GM19468 (cell line): ENCODE measurements at regions not wholly inside any gene's neighbourhood (a gene's known extent, or its start where the extent isn't known, plus 50 kb on each side); places are given as distances from the start of the nearest gene placed in this dataset.

Source experiments
- ATAC-seq: cut with Tn5 transposase; IDR thresholded peaks from one replicate; pipeline ENCODE4 v1.9.1; 2021; ENCODE audit warnings: mild to moderate bottlenecking, moderate library complexity, moderate number of reproducible peaks; ENCODE audit not compliant: unreplicated experiment; ENCODE audit errors: extremely low read depth

DNA sequence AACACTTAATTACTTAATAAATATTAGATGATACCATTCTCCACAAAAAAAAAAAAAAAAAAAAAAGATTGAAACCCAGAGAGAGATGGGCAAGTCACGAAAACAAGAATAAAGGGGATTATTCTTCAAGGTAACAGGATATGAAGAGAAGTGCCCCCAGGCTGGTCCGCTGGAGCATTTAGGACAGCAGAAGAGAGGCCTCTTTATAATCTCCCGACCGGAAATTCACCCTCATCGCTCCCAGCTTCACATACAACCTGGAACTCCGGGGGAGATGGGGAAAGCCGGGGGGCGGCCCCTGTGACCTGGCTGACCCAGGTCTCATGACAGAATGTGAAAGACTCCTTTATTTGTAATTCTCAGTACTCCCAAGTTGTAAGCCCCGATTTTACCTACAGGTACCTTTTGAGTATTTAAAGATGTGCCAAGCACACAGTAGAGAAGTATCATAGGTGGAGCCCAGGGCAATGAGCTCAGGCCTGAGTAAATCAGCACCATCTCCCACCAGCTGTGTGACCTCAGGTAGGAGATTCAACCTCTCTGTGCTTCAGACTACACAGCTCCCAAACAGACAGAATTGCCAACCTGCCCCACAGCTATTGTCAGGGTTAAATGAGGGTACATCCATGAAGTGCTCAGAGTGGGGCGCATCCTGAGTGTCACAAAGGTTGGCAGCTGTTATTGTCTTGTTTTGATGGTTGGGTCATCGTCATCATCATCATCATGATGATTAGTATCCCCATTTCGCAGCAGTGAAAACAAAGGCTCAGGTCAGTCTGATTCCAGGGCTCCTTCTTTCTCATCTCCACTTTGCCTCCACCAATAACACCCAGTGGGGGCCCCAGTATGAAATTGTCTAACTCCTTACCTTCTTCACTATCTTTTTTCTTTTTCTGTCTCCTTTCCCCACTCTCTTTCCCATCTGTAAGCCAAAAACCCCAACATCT is 148.4 kb downstream of the PSMG1 start:
- ATAC-seq: no peak

DNA sequence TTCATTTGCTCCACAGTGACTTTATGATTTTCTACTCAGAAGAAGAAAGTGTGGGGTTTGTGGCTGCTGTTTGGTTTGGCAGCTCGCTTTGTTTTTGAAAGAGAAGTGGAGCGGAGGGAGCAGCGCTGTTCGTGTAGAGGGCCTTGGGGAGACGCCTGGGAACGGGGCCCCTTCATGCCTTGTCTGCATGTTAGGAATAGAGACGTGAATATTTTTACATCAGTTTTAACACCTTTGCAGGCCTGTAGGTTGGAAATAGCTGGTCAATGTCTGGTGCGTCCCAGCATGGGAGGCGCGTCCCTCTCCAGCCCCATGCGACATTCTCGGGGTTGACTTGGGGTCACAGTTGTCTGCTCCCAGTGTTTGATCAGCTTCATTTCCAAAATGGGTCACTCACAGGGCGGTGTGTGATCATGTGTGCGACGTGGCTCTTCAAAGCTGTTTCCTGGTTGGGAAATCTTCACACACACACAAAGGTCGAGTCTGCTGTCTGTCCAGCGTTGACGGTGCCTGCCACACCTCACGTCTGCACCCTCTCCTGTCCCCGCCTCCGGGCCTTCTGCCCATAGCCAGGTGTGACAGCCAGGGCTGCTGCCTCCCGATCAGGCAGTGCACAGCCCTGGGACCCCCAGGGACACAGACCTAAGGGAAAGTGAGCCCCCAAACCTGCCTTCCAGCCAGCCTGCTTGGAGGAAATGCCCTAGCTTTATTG is 149.2 kb downstream of the PSMG1 start:
- ATAC-seq: no peak

DNA sequence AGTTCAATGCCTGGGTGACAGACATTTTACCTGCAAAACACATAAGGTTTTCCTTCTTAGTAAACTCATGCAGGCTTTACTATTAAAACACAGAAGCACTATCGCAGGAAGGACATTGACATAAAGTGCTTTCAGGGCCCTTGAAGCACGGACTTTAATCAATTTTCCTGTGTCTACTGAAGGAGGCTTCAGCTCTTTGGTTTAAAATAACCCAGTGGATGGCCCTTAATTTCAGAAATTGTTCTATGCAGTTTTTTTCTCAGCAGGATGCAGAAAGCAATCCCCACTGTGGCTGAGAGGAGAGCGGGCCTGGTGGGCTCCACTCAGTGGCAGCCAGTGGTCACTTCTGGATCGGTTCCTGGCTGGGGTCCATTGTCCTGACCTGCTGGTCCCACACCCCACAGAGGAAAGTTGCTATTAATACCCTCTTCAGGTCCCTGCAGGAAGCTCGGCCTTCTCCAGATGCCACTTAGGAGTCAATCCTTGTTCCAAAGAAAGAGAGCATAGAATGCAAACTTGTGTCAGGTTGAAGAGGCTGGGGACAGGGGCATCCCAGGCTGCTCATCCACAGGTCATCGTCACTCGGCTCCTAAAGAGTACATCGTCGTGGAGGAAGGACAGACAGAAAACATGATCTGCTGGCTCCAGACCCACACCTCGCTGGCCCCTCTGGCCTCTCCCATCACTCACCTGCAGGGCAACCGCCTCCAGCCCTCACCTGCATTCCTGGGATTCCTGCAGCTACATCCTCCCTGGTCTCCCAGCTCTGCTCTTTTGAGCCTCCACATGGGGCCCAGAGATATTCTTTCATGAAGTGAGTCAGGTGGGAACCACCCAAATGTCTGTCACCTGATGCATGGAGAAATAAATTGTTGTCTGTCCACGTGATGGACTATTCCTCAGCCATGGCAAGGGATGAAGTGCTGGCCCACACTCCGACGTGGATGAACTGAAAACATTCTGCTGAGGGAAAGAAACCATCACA is 153.1 kb downstream of the PSMG1 start:
- no peak for ATAC-seq

DNA sequence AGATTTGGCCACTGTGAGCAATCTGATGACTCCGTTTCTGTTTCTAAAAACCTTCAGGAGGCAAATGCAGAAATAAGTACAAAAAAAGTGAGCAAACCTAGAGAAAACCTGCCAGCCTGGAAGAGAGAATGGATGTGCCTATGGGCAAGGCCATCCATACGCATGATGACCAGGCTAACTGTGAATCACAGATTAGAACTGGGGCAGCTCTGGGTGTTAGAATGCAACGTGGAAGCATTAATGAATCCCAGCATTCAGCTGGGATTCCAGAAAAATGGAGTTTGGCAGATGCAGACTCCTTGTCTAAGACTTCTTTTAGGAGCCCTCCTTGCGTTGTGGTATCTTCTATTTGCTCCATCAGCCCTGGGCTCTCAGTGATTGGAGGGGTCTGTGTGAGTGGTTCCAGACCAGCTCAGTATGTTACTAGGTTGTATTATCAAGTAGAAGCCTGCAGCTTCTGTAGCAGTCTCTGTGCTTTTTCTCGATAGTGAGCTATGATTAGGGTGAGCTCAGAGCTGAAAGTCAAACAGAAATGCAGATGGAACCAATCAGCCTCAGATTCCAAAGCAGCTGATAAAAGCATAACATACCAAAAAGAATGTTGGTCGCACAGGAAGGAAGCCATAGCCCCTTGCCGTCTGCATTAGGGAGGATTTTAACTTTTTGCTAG is 154.0 kb downstream of the PSMG1 start:
- ATAC-seq: no peak

DNA sequence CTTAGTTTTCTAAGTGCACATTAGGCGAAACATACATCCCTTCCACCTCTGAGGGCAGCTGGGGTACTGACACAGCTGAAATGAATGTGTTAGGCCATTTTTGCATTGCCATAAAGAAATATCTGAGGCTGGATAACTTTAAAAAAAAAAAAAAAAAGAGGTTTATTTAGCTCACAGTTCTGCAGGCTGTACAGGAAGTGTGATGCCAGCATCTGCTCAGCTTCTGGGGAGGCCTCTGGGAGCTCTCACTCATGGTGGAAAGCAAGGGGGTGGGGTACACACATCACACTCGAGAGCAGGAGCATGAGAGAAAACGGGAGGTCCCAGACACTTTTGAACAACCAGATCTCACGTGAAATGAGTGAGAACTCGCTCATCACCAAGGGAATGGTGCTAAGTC is 158.1 kb downstream of the PSMG1 start:
- no peak for ATAC-seq

DNA sequence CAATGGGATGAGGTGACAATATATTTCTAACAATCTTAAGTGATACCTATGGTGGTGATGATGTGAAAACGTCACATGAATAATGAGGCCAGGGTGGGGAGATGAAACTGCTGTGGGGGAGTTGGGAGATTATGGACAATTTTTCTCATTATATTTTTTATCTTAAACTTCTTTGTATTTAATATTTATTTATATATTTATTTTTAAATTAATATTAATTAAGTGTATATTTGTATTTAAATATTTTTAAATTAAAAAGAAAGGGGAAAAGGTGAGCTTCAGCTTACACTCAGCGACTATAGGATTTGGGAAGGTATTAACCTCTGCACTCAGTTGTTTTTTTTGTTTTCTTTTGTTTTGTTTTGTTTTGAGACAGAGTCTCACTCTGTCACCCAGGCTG is 158.7 kb downstream of the PSMG1 start:
- ATAC-seq: no peak

DNA sequence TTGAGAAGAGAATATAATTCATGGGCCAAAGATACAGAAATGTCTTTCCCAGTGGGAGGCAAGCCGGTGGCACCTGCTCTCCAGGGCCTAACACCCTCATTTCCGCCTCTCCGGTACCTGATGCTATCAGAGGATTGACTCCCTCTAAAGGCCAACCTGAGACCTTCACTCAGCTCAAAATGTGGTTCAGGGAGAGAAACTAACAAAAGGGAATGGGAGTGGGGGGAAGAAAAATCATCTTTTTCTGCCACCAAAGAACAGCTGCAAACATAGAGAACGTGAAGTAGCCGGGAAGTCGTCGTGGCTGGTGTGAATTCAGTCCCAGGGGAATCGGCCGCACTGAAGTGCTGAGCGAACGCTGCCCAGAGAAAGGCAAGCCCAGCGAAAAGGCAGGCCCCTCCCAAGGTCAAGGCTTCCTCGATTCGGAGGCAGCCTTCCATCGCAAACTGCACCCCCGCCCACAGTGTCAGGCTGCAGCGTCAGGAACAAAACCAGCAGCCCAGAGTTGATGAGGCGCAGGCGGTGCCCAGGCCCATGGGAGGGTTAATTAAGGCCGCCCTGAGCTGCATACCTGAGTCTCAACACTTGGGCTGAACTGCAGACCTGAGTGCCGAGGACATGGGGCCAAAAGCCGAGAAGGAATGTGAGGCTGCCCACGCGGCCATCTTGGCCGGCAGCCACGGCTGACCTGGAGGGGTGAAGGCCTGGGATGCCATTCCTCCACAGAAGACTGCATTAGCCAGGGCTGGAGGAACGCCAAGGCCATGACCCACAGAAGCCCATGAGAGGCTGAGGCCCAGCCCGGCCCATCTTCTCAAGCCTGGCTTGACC is 160.2 kb downstream of the PSMG1 start:
- no peak for ATAC-seq

DNA sequence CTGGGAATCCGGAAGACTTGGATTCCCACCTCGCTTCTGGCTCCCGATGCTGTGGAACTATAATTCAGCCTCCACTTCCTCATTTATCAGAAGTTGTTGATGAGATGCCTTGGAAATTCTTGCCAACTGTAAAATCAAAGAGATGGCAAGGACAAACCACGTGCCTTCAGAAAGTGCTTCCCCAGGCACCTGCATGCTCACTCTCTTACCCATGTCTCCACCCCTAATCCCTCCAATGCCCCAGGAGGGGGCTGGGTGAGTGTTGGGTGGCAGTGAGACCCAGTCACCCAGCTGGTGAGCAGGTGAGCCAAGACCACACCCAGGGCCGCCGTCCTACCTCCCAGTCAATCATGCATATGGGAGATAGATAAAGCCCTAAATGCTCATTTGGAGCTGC is 160.8 kb downstream of the PSMG1 start:
- ATAC-seq: no peak

DNA sequence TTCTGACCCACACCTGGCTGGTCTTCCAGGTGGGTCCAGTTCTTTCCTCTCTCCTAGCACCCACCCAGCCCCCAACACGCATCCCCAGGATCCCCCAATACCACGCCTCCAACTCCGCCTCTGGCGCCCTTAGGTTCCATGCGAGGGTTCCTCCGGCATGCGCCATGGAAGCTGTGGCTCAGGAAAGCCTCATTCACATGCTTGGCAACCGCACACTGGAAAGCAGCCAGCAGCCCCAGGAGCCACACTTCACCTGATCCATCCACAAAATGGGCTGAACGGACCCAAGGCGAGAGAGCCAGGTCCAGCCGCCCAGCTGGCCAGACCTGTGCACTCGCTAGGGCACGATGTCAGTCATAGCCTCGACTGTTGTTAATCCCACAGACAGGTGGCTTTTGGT is 161.2 kb downstream of the PSMG1 start:
- no peak for ATAC-seq

DNA sequence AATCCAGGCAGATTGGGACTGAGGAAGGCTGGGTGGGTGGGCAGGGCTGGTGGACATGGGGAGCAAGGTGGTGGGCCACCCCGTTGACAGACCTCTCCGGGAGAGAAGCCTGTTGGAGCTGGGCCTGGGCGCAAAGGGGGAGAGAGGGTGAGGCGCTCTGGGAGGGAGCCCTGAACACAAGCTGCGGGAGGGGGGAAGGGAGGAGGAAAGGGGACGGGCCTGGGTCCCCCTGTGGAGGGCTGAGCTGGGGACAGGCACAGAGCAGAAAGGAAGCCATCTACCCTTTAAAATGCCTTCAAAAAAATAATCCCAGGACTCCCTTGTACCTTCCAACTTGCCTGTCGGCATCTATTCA is 161.8 kb downstream of the PSMG1 start:
- no peak for ATAC-seq

DNA sequence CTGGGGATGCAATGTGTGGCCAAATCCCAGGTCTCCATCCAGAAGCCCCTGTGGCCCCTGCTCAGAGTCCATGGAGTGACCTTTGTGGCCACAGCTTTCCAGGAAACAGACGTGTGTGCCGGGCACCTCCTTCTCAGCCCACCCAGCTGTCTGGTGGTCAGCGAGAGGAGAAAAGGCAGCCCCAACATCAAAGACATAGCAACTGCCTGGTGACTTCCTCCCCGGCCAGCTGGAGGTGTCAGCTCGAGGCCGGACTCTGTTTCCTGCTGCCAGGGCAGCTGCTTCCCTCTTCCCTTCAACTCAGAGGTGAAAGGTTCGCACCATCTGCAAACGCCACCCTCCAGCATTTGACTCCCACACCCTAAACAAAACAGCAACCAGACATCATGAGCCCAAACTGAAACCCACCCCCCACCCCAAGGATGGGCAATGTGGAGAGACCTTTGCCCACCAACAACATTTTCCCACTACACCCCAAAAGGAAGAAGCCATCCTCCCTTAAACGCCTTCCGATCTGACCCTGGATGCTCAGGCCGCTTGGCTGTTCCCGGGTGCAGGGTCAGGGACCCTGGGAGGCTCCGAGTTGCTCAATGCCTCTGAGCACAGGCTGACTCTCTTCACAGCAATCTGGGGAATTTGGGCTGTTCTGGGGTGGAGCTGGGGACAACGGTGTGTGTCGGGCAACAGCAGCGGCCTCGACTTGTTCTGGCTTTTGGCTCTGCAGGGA is 162.3 kb downstream of the PSMG1 start:
- ATAC-seq: no peak

DNA sequence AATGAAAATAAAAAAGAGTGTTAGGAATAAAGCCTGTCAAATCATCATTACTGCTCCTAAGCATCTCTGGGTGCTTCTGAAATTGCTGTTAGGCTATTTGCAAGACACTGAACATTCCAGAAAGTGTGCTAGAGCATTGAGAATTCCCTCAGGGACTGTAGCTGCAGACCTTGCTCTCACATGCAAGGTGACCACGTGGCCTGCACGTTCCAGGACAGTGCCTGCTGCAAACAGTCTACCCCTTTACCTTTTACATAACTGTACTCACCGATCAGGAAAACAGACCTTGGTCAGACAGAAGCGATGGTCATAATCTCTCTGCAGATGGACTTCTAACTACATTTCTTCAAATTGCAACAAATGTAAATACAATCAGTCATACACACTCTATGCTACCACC is 164.5 kb downstream of the PSMG1 start:
- no peak for ATAC-seq

DNA sequence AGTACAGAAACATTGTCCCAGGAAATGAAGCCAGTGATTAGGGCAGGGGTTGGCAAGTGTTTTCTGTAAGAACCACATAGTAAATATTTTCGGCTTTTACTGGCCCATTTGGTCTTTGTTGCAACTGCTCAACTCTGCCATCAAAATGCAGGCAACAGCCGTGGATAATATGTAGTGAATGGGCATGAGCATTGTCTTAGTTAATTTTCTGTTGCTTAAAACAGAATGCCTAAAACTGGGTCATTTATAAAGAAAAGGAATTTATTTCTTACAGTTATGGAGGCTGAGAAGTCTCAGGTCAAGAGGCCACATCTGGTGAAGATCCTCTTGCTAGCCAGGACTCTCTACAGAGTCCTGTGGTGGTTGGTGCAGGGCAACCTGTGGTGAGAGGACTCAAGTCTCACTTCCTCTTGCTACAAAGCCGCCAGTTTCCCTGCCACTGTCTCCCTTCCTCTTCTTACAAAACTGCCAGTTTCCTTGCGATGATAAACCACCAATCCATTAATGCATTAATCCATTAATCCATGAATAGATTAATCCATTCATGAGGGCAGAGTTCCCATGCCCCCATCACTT is 166.4 kb downstream of the PSMG1 start:
- ATAC-seq: peak; percentile 95

DNA sequence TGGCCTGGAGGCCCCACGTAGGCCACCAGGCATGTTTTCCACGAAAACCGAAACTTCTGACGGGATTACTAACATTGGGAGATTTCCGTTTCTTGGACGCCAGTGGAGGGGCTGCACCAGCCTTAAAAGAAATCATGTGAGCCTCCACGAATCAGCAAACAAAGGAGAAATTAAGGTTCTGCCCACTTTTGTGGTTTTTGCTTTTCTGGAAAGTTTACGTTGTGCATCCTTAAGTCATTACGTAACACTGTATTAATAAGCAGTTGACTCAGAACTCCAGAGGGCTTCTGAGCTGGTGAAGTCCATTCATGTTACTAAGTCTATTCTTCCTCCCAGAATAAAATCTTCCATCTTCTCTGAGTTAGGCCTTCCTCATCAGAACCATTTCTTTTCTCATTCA is 168.5 kb downstream of the PSMG1 start:
- ATAC-seq: no peak

DNA sequence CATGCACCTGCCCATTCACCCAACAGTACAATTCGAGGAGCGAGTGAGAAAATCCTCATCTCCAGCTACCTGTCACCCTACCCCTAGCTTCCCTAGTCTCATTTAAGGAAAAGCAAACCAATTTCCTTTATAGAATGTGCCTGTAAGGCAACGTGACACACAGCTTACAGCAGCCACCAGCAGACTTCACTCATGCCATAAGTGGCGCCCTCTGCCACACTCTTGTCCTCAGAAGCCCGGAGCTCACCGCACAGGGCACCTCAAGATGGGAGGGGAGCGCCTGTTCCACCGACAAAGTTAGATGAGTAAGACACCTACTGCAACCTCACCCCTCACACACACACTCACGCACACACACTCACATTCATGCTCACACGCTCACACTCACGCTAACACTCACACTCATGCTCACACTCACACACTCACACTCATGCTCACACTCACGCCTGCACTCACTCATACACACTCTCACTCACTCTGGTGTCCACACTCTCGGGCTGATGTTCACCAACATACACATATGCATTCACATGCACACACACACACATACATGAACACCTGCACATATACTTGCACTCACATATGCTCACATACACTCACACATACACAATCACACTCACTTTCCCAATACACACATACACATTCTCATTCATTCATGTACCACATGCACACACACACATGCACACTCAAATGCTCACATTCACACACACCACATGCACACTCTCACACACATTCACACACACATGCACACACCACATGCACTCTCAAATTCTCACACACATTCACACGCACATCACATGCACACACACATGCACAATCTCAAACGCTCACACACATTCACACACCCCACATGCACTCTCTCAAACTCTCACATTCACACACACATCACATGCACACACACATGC is 170.7 kb downstream of the PSMG1 start:
- no peak for ATAC-seq

DNA sequence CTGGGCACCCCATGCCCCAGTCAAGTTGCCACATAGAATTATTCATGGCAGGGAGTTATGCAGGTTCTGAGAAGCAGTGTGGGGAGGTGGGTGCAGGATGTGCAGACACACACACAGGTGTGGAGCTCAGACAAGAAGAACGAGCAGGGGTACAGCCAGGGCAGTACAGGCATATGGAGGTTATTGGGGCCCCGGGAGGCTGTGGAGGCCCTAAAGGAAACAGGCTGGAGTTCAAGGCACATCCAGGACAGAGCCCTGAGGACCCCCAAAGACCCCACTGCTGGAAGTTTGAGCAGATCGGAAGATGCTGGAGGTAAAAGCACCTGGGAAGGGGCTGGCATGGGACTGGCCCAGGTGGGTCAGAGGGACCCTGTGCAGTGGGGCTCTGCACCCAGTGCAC is 171.3 kb downstream of the PSMG1 start:
- no peak for ATAC-seq
